A549 (cell line): ENCODE measurements at regions not wholly inside any gene's neighbourhood (a gene's known extent, or its start where the extent isn't known, plus 50 kb on each side); places are given as distances from the start of the nearest gene placed in this dataset.

Source experiments
- ATAC-seq, 2 experiments: fragments of 200-7000 bp in 1 of 2; fragments of >200 bp in 1 of 2; cut with Nextera tagmentation in 1 of 2; cut with Tn5 transposase in 1 of 2; 3 replicates each; pipeline versions ENCODE4 v1.8.0 to v1.9.1; 2018 to 2020; ENCODE audit warnings: mild to moderate bottlenecking in 1 of 2, moderate library complexity in 1 of 2
- CTCF ChIA-PET: fragments of 300-600 bp; sonication (Branson Sonifier 250); formaldehyde crosslinking; extraction: SDS; loops from one replicate; lab custom pipeline; 2021; ENCODE audit warnings: antibody characterized with exemption, inconsistent platforms; lab: Yijun Ruan, JAX
- POLR2A ChIA-PET: fragments of 350-600 bp; formaldehyde crosslinking; extraction: SDS; loops from one replicate; lab custom pipeline; 2021; ENCODE audit warnings: antibody characterized with exemption, inconsistent platforms; lab: Yijun Ruan, JAX
- DNase-seq, 2 experiments: peaks; one replicate each; pipeline versions ENCODE4 v3.0.0 to v3.0.0-alpha.2; 2011 to 2016; ENCODE audit warnings: low read depth in 1 of 2, low spot score in 1 of 2
- FAIRE-seq: peaks from 2 replicates; lab custom pipeline; 2011; peaks lifted over from hg19 to GRCh38; lab: Jason Lieb, UNC
- H3K27ac ChIP-seq, 2 experiments: fragments of >200 bp; sonication (Bioruptor Twin); formaldehyde crosslinking; 3 replicates each; pipeline ENCODE4 v1.5.1; 2016 to 2017
- H3K4me1 ChIP-seq: fragments of >200 bp; sonication (Bioruptor Twin); formaldehyde crosslinking; 3 replicates; pipeline ENCODE4 v1.6.1; 2016
- H3K4me2 ChIP-seq: fragments of >200 bp; sonication (Bioruptor Twin); formaldehyde crosslinking; 3 replicates; pipeline ENCODE4 v1.6.1; 2016
- H3K4me3 ChIP-seq: fragments of >200 bp; sonication (Bioruptor Twin); formaldehyde crosslinking; 3 replicates; pipeline ENCODE4 v1.5.1; 2016
- H3K9me3 ChIP-seq: fragments of >200 bp; sonication (Bioruptor Twin); formaldehyde crosslinking; 3 replicates; pipeline ENCODE4 v1.6.1; 2016
- BCL3 ChIP-seq: fragments of >200 bp; sonication (Bioruptor Twin); formaldehyde crosslinking; IDR thresholded peaks from 3 replicates; pipeline ENCODE4 v1.6.1; 2016
- BHLHE40 ChIP-seq: IDR thresholded peaks from 2 replicates; pipeline ENCODE4 v1.6.1; 2012; ENCODE audit warnings: low read depth, low read length, inconsistent platforms
- CHD4 ChIP-seq: fragments of 200-600 bp; sonication (generic); IDR thresholded peaks from 2 replicates; pipeline ENCODE4 v1.6.1; 2016; ENCODE audit warnings: antibody characterized with exemption, mild to moderate bottlenecking, borderline replicate concordance
- E2F6 ChIP-seq: IDR thresholded peaks from 2 replicates; pipeline ENCODE4 v1.6.1; 2012; ENCODE audit warnings: low read depth, borderline replicate concordance
- EP300 ChIP-seq, 2 experiments: fragments of >200 bp; sonication (Bioruptor Twin); formaldehyde crosslinking; IDR thresholded peaks; 2 replicates in 1 of 2; 3 replicates in 1 of 2; pipeline ENCODE4 v1.6.1; 2016 to 2017
- HDAC2 ChIP-seq: fragments of 200-600 bp; sonication (generic); IDR thresholded peaks from 2 replicates; pipeline ENCODE4 v1.6.1; 2016
- HES2 ChIP-seq: fragments of >200 bp; sonication (Bioruptor Twin); formaldehyde crosslinking; IDR thresholded peaks from 2 replicates; pipeline ENCODE4 v1.6.1; 2016
- MAX ChIP-seq: IDR thresholded peaks from 2 replicates; pipeline ENCODE4 v1.6.1; 2012
- MYC ChIP-seq: IDR thresholded peaks from 2 replicates; pipeline ENCODE4 v1.6.1; 2012; ENCODE audit warnings: mild to moderate bottlenecking, inconsistent platforms, low read length, improper control_type of control experiment, borderline replicate concordance
- NR3C1 ChIP-seq: fragments of >200 bp; sonication (Bioruptor Twin); formaldehyde crosslinking; IDR thresholded peaks from 3 replicates; pipeline ENCODE4 v1.6.1; 2017
- RCOR1 ChIP-seq: fragments of 150-350 bp; IDR thresholded peaks from 2 replicates; pipeline ENCODE4 v1.6.1; 2014; ENCODE audit warnings: antibody characterized with exemption, low read length, low read depth
- REST ChIP-seq: fragments of 200-600 bp; sonication (generic); IDR thresholded peaks from 2 replicates; pipeline ENCODE4 v1.6.1; 2016; ENCODE audit warnings: antibody characterized with exemption, mild to moderate bottlenecking, moderate library complexity
- TFCP2L1 ChIP-seq: fragments of 250-450 bp; sonication (Bioruptor Pico); IDR thresholded peaks from 2 replicates; pipeline ENCODE4 v1.5.0; 2021; ENCODE audit warnings: mild to moderate bottlenecking
- USF2 ChIP-seq: fragments of 450-650 bp; IDR thresholded peaks from 2 replicates; pipeline ENCODE4 v1.6.1; 2014; ENCODE audit warnings: antibody characterized with exemption
- ZC3H11A ChIP-seq: fragments of 450-650 bp; IDR thresholded peaks from 2 replicates; pipeline ENCODE4 v1.6.1; 2014; ENCODE audit warnings: antibody characterized with exemption, mild to moderate bottlenecking
- WGBS: methylation state at CpG from one replicate; pipeline ENCODE4 v1.1.6; 2017; ENCODE audit errors: missing lambda C conversion rate; 5-methylcytosine and 5-hydroxymethylcytosine counted together

- Histone ChIP-seq H3K27ac (no peak overlapping the region), H3K4me3 (no peak overlapping the region), H3K4me1 (no peaks in the 10 kb centered on the region), H3K9me3 (no peaks in the 10 kb centered on the region), H3K4me2 (no peak overlapping the region)
- ATAC-seq = no peak
- DNase-seq = no peak
- no peak for FAIRE-seq
- CTCF ChIA-PET = interaction anchor here (0.5 to 1.4 kb wide), 3 partner anchors 318 to 725 kb away, joined by 3 read pairs; no protein-coding TSS in a partner anchor
- POLR2A ChIA-PET = no interaction called here
- TF ChIP-seq TFCP2L1 (CRISPR knock-in tag) = no peak
- WGBS = 36% methylated on average over 3 of the region's 3 CpGs
Measured at GRCh38 chr2:215602997-215603396, 167.1 kb upstream of the FN1 start.

- no peak overlapping the region for H3K4me3 ChIP-seq
- FAIRE-seq (no peak), DNase-seq (no peak), ATAC-seq (no peak)
- H3K9me3 ChIP-seq = no peaks in the 10 kb centered on the region
- no peak for TF ChIP-seq HDAC2
- no peak for TF ChIP-seq EP300 (IDR thresholded peaks at IDR 0.05)
- no peak for TF ChIP-seq MYC
- no peak for TF ChIP-seq BHLHE40
- no peak for TF ChIP-seq USF2
- TF ChIP-seq NR3C1 = no peak
- no peak for TF ChIP-seq CHD4
- ChIA-PET CTCF (no interaction called here), POLR2A (no interaction called here)
- no peak overlapping the region for H3K27ac ChIP-seq
- 69% methylated on average over 2 of the region's 2 CpGs for WGBS
- H3K4me1 ChIP-seq = no peaks in the 10 kb centered on the region
- no peak overlapping the region for H3K4me2 ChIP-seq
Measured at GRCh38 chr2:215601990-215602721, 166.3 kb upstream of the FN1 start.

- Histone ChIP-seq H3K4me3 (no peak overlapping the region), H3K4me1 (no peaks in the 10 kb centered on the region), H3K4me2 (no peak overlapping the region), H3K27ac (no peak overlapping the region), H3K9me3 (no peaks in the 10 kb centered on the region)
- POLR2A ChIA-PET = no interaction called here
- CTCF ChIA-PET = no interaction called here
- WGBS = 84% methylated on average over 3 of the region's 3 CpGs
- ATAC-seq (no peak), FAIRE-seq (no peak), DNase-seq (no peak)
- TF ChIP-seq ZC3H11A (no peak), BCL3 (no peak), REST (no peak), E2F6 (no peak), MAX (no peak), HES2 (no peak), RCOR1 (no peak)
Measured at GRCh38 chr2:215601526-215601925, 165.7 kb upstream of the FN1 start.
